H1 (cell line): ENCODE measurements at regions not wholly inside any gene's neighbourhood (a gene's known extent, or its start where the extent isn't known, plus 50 kb on each side); places are given as distances from the start of the nearest gene placed in this dataset.

Experiments
- CTCF ChIA-PET: fragments of 300-600 bp; sonication (Branson Sonifier 250); formaldehyde crosslinking; loops from one replicate; lab custom pipeline; 2021; ENCODE audit not compliant: partially characterized antibody; lab: Charles Lee
- POLR2A ChIA-PET: fragments of 300-600 bp; sonication (Branson Sonifier 250); formaldehyde crosslinking; loops from one replicate; lab custom pipeline; 2021; ENCODE audit warnings: inconsistent platforms; ENCODE audit not compliant: partially characterized antibody; lab: Charles Lee
- DNase-seq, 2 experiments: peaks; one replicate each; pipeline versions ENCODE4 v3.0.0 to v3.0.0-alpha.2; 2010 to 2022; ENCODE audit warnings: low spot score in 2 of 2, low read depth in 1 of 2, mixed read lengths in 1 of 2
- FAIRE-seq: peaks from 2 replicates; lab custom pipeline; 2011; peaks lifted over from hg19 to GRCh38; lab: Jason Lieb, UNC
- H2AFZ ChIP-seq: 2 replicates; pipeline ENCODE4 v1.8.1; 2012; ENCODE audit warnings: low read length, inconsistent platforms
- H2AK5ac ChIP-seq: 2 replicates; pipeline ENCODE4 v1.6.1; 2013; ENCODE audit warnings: low read depth, low read length
- H2BK120ac ChIP-seq: replicated peaks from 2 replicates; pipeline ENCODE3; 2013; ENCODE audit warnings: low read depth, low read length, inconsistent platforms
- H2BK12ac ChIP-seq: 2 replicates; pipeline ENCODE4 v1.6.1; 2013; ENCODE audit warnings: low read depth, low read length
- H2BK15ac ChIP-seq: 2 replicates; pipeline ENCODE4 v1.6.1; 2013; ENCODE audit warnings: low read length
- H2BK20ac ChIP-seq: 2 replicates; pipeline ENCODE4 v1.6.1; 2013; ENCODE audit warnings: low read length
- H2BK5ac ChIP-seq: 2 replicates; pipeline ENCODE4 v1.6.1; 2013; ENCODE audit warnings: low read depth, low read length
- H3K14ac ChIP-seq: 2 replicates; pipeline ENCODE4 v1.6.1; 2013; ENCODE audit warnings: inconsistent platforms; ENCODE audit not compliant: insufficient read length
- H3K18ac ChIP-seq: 2 replicates; pipeline ENCODE4 v1.6.1; 2013; ENCODE audit warnings: low read length; ENCODE audit errors: extremely low read depth
- H3K23ac ChIP-seq: 2 replicates; pipeline ENCODE4 v1.6.1; 2013; ENCODE audit warnings: inconsistent platforms; ENCODE audit not compliant: insufficient read length
- H3K23me2 ChIP-seq: 2 replicates; pipeline ENCODE4 v1.6.1; 2013; ENCODE audit warnings: low read depth, low read length
- H3K27ac ChIP-seq: 2 replicates; pipeline ENCODE4 v1.6.1; 2011; ENCODE audit warnings: low read depth, low read length, inconsistent platforms
- H3K27me3 ChIP-seq, 4 experiments: replicated peaks in 1 of 4; 1 replicate in 1 of 4; 2 replicates in 3 of 4; pipeline versions ENCODE4 v1.6.1 to v1.8.1; 2011 to 2013; ENCODE audit warnings: low read length in 3 of 4, mild to moderate bottlenecking in 3 of 4, inconsistent platforms in 2 of 4, mixed read lengths in 2 of 4, moderate library complexity in 1 of 4; ENCODE audit not compliant: control insufficient read depth in 3 of 4, insufficient read depth in 3 of 4; ENCODE audit errors: extremely low read depth in 1 of 4
- H3K36me3 ChIP-seq, 4 experiments: 2 replicates each; pipeline versions ENCODE4 v1.6.1 to v1.8.1; 2011 to 2013; ENCODE audit warnings: mild to moderate bottlenecking in 4 of 4, low read length in 3 of 4, moderate library complexity in 2 of 4, control low read depth in 1 of 4, inconsistent platforms in 1 of 4; ENCODE audit not compliant: insufficient read depth in 4 of 4, control insufficient read depth in 2 of 4
- H3K4ac ChIP-seq: replicated peaks from 2 replicates; pipeline ENCODE3; 2013; ENCODE audit warnings: low read length, low read depth, mixed read lengths, inconsistent platforms; ENCODE audit not compliant: insufficient read length
- H3K4me1 ChIP-seq, 4 experiments: replicated peaks in 1 of 4; 1 replicate in 1 of 4; 2 replicates in 3 of 4; pipeline versions ENCODE4 v1.6.1 to v1.8.1; 2011 to 2013; ENCODE audit warnings: low read length in 3 of 4, inconsistent platforms in 2 of 4, mixed read lengths in 1 of 4; ENCODE audit not compliant: insufficient read depth in 4 of 4, control insufficient read depth in 3 of 4
- H3K4me2 ChIP-seq, 2 experiments: 2 replicates each; pipeline versions ENCODE4 v1.6.1 to v1.8.1; 2011 to 2013; ENCODE audit warnings: low read depth in 2 of 2, low read length in 2 of 2, control low read depth in 1 of 2, inconsistent platforms in 1 of 2, mild to moderate bottlenecking in 1 of 2; ENCODE audit not compliant: insufficient read depth in 1 of 2
- H3K4me3 ChIP-seq, 4 experiments: fragments of 200-600, 300-600 bp in 1 of 4; sonication (generic), shearing (Covaris generic), sonication (Bioruptor Twin) in 1 of 4; 2 replicates each; pipeline versions ENCODE4 v1.5.1 to v1.8.1; 2011 to 2016; ENCODE audit warnings: low read length in 4 of 4, low read depth in 3 of 4, control low read depth in 2 of 4, inconsistent platforms in 2 of 4, mild to moderate bottlenecking in 2 of 4, mixed read lengths in 1 of 4, moderate library complexity in 1 of 4; ENCODE audit not compliant: insufficient read depth in 2 of 4; ENCODE audit errors: extremely low read depth in 1 of 4
- H3K56ac ChIP-seq: replicated peaks from 2 replicates; pipeline ENCODE3; 2013; ENCODE audit warnings: low read depth, mild to moderate bottlenecking, mixed read lengths, low read length, inconsistent platforms; ENCODE audit not compliant: insufficient read length
- H3K79me1 ChIP-seq: 2 replicates; pipeline ENCODE4 v1.6.1; 2013; ENCODE audit warnings: low read depth, low read length, control low read depth
- H3K79me2 ChIP-seq, 2 experiments: 2 replicates each; pipeline versions ENCODE4 v1.6.1 to v1.8.1; 2012 to 2013; ENCODE audit warnings: low read length in 2 of 2, mild to moderate bottlenecking in 2 of 2, inconsistent platforms in 1 of 2; ENCODE audit not compliant: insufficient read depth in 2 of 2, control insufficient read depth in 1 of 2
- H3K9ac ChIP-seq, 4 experiments: replicated peaks in 1 of 4; 1 replicate in 1 of 4; 2 replicates in 3 of 4; pipeline versions ENCODE4 v1.6.1 to v1.8.1; 2011 to 2013; ENCODE audit warnings: low read depth in 3 of 4, low read length in 3 of 4, control low read depth in 2 of 4, mild to moderate bottlenecking in 2 of 4, moderate library complexity in 2 of 4, inconsistent platforms in 1 of 4; ENCODE audit errors: extremely low read depth in 1 of 4
- H3K9me3 ChIP-seq, 2 experiments: 2 replicates each; pipeline versions ENCODE4 v1.6.1 to v1.8.1; 2012 to 2013; ENCODE audit warnings: mild to moderate bottlenecking in 2 of 2, moderate library complexity in 2 of 2, control low read depth in 1 of 2, inconsistent platforms in 1 of 2, low read depth in 1 of 2, low read length in 1 of 2, mixed read lengths in 1 of 2; ENCODE audit not compliant: insufficient read depth in 2 of 2
- H4K20me1 ChIP-seq, 2 experiments: replicated peaks in 1 of 2; 2 replicates each; pipeline versions ENCODE3 to v1.8.1; 2011 to 2013; ENCODE audit warnings: inconsistent platforms in 2 of 2, low read length in 2 of 2, mild to moderate bottlenecking in 1 of 2; ENCODE audit not compliant: insufficient read depth in 2 of 2, control insufficient read depth in 1 of 2
- H4K5ac ChIP-seq: 2 replicates; pipeline ENCODE4 v1.6.1; 2013; ENCODE audit warnings: low read length, low read depth, mixed read lengths, inconsistent platforms; ENCODE audit not compliant: insufficient read length
- H4K8ac ChIP-seq: 2 replicates; pipeline ENCODE4 v1.8.0; 2013; ENCODE audit warnings: mild to moderate bottlenecking, moderate library complexity, low read length, inconsistent platforms; ENCODE audit not compliant: insufficient read depth; ENCODE audit errors: extremely low read depth
- H4K91ac ChIP-seq: replicated peaks from 2 replicates; pipeline ENCODE3; 2013; ENCODE audit warnings: low read length, mixed read lengths, inconsistent platforms; ENCODE audit not compliant: insufficient read length
- ATF3 ChIP-seq: IDR thresholded peaks from 2 replicates; pipeline ENCODE4 v1.6.1; 2011; ENCODE audit warnings: low read depth, mild to moderate bottlenecking, low read length; ENCODE audit not compliant: insufficient read depth
- HDAC6 ChIP-seq: IDR thresholded peaks from one replicate; pipeline ENCODE4 v1.7.1; 2012; ENCODE audit warnings: low read depth, mild to moderate bottlenecking, inconsistent platforms, low read length, moderate library complexity
- KDM4A ChIP-seq: IDR thresholded peaks from one replicate; pipeline ENCODE4 v1.7.1; 2012; ENCODE audit warnings: low read depth, mild to moderate bottlenecking, moderate library complexity, low read length, inconsistent platforms; ENCODE audit not compliant: severe bottlenecking
- SP2 ChIP-seq: IDR thresholded peaks from 2 replicates; pipeline ENCODE4 v1.6.1; 2012; ENCODE audit warnings: mild to moderate bottlenecking, low read length, inconsistent platforms
- WGBS, 2 experiments: shearing (Covaris generic) in 1 of 2; methylation state at CpG; one replicate each; pipeline versions ENCODE4 v1.1.6 to v1.1.7; 2013 to 2015; ENCODE audit warnings: low lambda C conversion rate in 2 of 2, mixed read lengths in 2 of 2, inconsistent platforms in 1 of 2, low coverage in 1 of 2, missing lambda C conversion rate in 1 of 2; ENCODE audit not compliant: insufficient replicate concordance in 2 of 2, insufficient coverage in 1 of 2, insufficient read length in 1 of 2; ENCODE audit errors: extremely low coverage in 1 of 2, missing lambda C conversion rate in 1 of 2; 5-methylcytosine and 5-hydroxymethylcytosine counted together

DNA sequence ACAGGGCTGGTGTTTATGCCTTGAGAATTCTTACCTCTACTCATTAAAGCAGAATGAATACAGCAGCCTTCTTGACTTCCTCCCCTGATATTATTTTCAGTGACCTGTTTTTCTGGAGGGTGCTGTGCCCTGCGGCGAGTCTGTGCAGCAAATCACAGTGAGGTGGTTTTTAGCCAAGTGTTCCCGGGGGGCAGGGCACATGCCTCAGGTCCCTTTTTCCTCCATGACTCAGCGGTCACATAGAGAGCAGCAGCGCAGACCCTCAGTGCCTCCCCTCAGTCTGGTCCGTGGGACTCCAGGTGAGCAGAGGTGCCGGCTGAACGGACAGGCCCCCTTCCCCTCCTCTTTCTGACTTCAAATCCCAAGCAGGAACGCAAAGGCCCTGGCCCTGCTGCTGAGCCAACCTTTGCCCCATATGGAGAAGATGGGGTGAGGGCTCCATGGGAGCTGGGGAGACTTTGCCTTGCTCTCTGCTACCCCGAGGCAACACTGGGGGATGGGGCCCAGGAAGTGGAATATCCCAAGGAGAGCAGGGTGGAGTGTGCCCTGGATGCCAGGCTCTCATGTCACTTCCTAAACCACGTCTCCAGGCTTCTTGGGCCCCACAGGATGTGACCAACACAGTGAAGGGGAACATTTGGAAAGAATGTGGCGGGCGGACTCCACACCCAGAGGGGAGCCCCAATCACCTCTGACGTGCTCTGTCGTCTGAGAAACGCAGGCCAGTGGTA, 90.0 kb downstream of the DHRS2 start:
- no peak overlapping the region for H3K9ac ChIP-seq
- no peaks in the 10 kb centered on the region for H3K79me2 ChIP-seq
- H3K23ac ChIP-seq = no peak overlapping the region
- H3K4ac ChIP-seq = no peak overlapping the region
- no peaks in the 10 kb centered on the region for H3K23me2 ChIP-seq
- H3K4me1 ChIP-seq = peaks cover 0 to 4% (median 0%) of the 10 kb centered on the region in 4 experiments; a peak in 1 of 7 replicates
- no peak overlapping the region for H2BK20ac ChIP-seq
- H2BK120ac ChIP-seq = no peak overlapping the region
- no peaks in the 10 kb centered on the region for H3K79me1 ChIP-seq
- H3K14ac ChIP-seq = no peak overlapping the region
- H2BK15ac ChIP-seq = no peak overlapping the region
- H3K18ac ChIP-seq = no peak overlapping the region
- ChIA-PET CTCF (interaction anchor here (0.8 to 2.6 kb wide), 11 partner anchors 9 to 207 kb away, joined by 3 to 9 read pairs (median 4); no protein-coding TSS in a partner anchor), POLR2A (no interaction called here)
- no peak overlapping the region for H2BK12ac ChIP-seq
- no peak overlapping the region for H3K4me2 ChIP-seq
- TF ChIP-seq KDM4A (no peak), ATF3 (no peak), HDAC6 (no peak), SP2 (no peak)
- H4K8ac ChIP-seq = no peak overlapping the region
- H3K56ac ChIP-seq = no peak overlapping the region
- no peak overlapping the region for H4K91ac ChIP-seq
- no peak overlapping the region for H2AFZ ChIP-seq
- H3K36me3 ChIP-seq = no peaks in the 10 kb centered on the region
- peaks cover 0 to 6% of the 10 kb centered on the region in 2 experiments; a peak in 2 of 4 replicates for H3K9me3 ChIP-seq
- H2BK5ac ChIP-seq = no peak overlapping the region
- H3K27me3 ChIP-seq = no peaks in the 10 kb centered on the region
- no peak overlapping the region for H4K5ac ChIP-seq
- H3K27ac ChIP-seq = no peak overlapping the region
- no peak overlapping the region for H2AK5ac ChIP-seq
- FAIRE-seq (no peak), DNase-seq (no peak)
- no peak overlapping the region for H3K4me3 ChIP-seq
- H4K20me1 ChIP-seq = no peaks in the 10 kb centered on the region
- 78% methylated on average over 16 of the region's 16 CpGs; no CpG with 5 or more reads in 1 of the 2 experiments for WGBS, 2 experiments
